ENCODE measurements at regions not wholly inside any gene's neighbourhood (a gene's known extent, or its start where the extent isn't known, plus 50 kb on each side); places are given as distances from the start of the nearest gene placed in this dataset.

- TF ChIP-seq CTCF (IDR thresholded peaks at IDR 0.05), result no peak
- TF ChIP-seq POLR2A (IDR thresholded peaks at IDR 0.05), result no peak
- TF ChIP-seq EP300 (IDR thresholded peaks at IDR 0.05; ENCODE audit: low read depth), result no peak
Measured at GRCh38 chr1:175824079-175824478, 80.7 kb upstream of the TNR start.
